ENCODE measurements at regions not wholly inside any gene's neighbourhood (a gene's known extent, or its start where the extent isn't known, plus 50 kb on each side); places are given as distances from the start of the nearest gene placed in this dataset.

DNA sequence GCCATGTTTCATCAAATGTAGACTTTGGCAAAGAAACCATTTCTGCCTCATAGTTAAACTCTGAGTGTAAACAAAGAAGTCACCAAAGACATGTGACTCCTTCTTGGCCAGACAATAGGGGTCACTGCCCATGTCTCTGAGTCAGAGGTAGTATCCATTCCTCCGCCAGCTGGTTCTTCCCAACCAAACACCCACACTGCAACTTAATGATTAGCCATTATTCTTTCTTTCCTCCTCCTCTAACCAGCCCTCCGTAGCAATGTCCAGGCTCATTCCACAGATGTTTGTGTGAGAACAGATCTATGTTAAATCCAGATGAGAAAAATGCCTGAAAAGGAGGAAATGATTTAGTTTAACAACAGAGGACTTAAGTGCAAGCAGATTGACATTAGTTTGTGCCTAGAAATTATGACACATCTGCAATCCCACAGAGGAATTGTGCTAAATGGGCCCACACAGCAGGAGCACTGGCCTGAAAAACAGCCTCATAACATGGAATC is 127.9 kb upstream of the SH3BP4 start:
- H2AFZ ChIP-seq (ENCODE audit: low read length) = no peak overlapping the region
- H3K27me3 ChIP-seq (ENCODE audit: insufficient read depth, low read length) = 0 out of 2 replicates have a peak, but pooled peaks cover 5% of the 10 kb centered on the region
- no peaks in the 10 kb centered on the region for H3K4me1 ChIP-seq (ENCODE audit: insufficient read depth, low read length, severe bottlenecking)
- no peaks in the 10 kb centered on the region for H4K20me1 ChIP-seq (ENCODE audit: insufficient read depth, low read length)
- no peak overlapping the region for H3K4me3 ChIP-seq (ENCODE audit: low read depth, low read length, poor library complexity, severe bottlenecking)
- H3K4me2 ChIP-seq (ENCODE audit: low read length) = no peak overlapping the region
- no peak overlapping the region for H3K27ac ChIP-seq (ENCODE audit: low read depth, low read length, poor library complexity, severe bottlenecking)
- TF ChIP-seq EZH2 (IDR thresholded peaks at IDR 0.05; ENCODE audit: borderline replicate concordance, low read length) = no peak
- TF ChIP-seq, protein P1, sequence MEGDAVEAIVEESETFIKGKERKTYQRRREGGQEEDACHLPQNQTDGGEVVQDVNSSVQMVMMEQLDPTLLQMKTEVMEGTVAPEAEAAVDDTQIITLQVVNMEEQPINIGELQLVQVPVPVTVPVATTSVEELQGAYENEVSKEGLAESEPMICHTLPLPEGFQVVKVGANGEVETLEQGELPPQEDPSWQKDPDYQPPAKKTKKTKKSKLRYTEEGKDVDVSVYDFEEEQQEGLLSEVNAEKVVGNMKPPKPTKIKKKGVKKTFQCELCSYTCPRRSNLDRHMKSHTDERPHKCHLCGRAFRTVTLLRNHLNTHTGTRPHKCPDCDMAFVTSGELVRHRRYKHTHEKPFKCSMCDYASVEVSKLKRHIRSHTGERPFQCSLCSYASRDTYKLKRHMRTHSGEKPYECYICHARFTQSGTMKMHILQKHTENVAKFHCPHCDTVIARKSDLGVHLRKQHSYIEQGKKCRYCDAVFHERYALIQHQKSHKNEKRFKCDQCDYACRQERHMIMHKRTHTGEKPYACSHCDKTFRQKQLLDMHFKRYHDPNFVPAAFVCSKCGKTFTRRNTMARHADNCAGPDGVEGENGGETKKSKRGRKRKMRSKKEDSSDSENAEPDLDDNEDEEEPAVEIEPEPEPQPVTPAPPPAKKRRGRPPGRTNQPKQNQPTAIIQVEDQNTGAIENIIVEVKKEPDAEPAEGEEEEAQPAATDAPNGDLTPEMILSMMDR (IDR thresholded peaks at IDR 0.05; ENCODE audit: low read length) = no peak
- H3K9ac ChIP-seq (ENCODE audit: low read length) = no peak overlapping the region
- H3K79me2 ChIP-seq (ENCODE audit: insufficient read depth, low read length) = no peaks in the 10 kb centered on the region
- no peaks in the 10 kb centered on the region for H3K36me3 ChIP-seq (ENCODE audit: insufficient read depth, low read length)
- H3K9me3 ChIP-seq (ENCODE audit: low read length) = no peaks in the 10 kb centered on the region
- no peaks in the 10 kb centered on the region for H3F3A ChIP-seq (ENCODE audit: insufficient read depth, low read length)
- H3K9me2 ChIP-seq (ENCODE audit: low read depth, low read length) = no peaks in the 10 kb centered on the region

DNA sequence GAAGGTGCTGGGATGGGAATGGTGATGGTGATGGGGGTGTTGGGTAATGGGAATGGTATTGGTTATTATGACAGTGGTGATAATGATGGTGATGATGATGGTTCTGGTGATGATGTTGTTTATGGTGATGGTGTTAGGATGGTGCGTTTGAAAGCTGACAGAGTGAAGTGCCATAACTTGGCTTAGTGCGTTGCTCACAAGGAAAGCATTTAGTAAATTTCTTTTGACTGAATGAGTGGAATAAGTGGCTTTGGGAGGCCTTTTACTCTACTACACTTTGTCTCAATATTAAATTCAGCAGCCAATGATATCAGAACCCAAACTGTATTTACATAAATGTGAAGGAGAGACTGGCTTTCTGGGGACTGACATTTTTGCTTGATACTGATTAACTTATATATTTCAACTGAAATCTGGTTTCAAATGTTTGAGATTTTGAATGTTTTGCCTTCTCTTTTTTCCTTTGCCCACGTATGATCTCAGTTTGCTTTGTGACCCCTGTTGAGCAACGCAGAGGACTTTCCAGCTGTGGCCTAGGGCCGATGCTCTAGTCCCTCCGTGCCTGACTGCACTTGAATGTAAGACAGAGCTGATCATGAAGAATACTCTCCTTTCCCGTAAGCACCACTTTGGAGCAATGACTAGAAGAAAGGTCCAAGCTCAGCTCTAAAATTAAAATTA is 128.5 kb upstream of the SH3BP4 start:
- Histone ChIP-seq H3K9me3 (ENCODE audit: low read length) (no peaks in the 10 kb centered on the region), H3K79me2 (ENCODE audit: insufficient read depth, low read length) (no peaks in the 10 kb centered on the region), H3F3A (ENCODE audit: insufficient read depth, low read length) (no peaks in the 10 kb centered on the region), H2AFZ (ENCODE audit: low read length) (no peak overlapping the region), H3K9me2 (ENCODE audit: low read depth, low read length) (no peaks in the 10 kb centered on the region), H3K4me1 (ENCODE audit: insufficient read depth, low read length, severe bottlenecking) (no peaks in the 10 kb centered on the region), H3K27me3 (ENCODE audit: insufficient read depth, low read length) (0 out of 2 replicates have a peak, but pooled peaks cover 5% of the 10 kb centered on the region), H3K4me3 (ENCODE audit: low read depth, low read length, poor library complexity, severe bottlenecking) (no peak overlapping the region), H3K36me3 (ENCODE audit: insufficient read depth, low read length) (no peaks in the 10 kb centered on the region), H3K27ac (ENCODE audit: low read depth, low read length, poor library complexity, severe bottlenecking) (no peak overlapping the region), H3K4me2 (ENCODE audit: low read length) (no peak overlapping the region), H4K20me1 (ENCODE audit: insufficient read depth, low read length) (no peaks in the 10 kb centered on the region), H3K9ac (ENCODE audit: low read length) (no peak overlapping the region)
- TF ChIP-seq EZH2 (IDR thresholded peaks at IDR 0.05; ENCODE audit: borderline replicate concordance, low read length) = no peak
- TF ChIP-seq, protein P1 (IDR thresholded peaks at IDR 0.05; ENCODE audit: low read length) = no peak

DNA sequence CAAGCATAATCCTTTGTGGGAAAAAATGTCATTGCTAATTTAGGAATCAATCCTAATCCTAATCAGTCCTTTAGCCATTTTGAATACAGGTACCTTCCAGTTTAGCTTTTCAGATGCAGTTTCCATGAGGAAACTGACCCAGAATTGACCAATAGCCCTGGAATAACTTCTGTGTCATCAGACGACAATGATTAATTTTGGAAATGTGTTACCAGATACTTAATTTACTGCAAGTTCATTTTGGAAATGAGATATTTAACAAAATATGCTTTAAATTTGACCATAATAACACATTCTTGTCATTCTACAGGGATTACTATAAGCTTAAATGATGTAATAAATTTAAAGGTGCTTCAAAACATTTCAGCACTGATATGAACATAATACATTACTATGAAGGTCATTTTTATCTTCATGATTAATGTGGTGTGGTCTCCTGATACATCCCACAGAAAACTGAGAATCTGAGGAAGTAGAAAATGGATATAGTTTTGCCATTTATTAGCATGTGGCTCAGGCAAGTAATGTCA is 129.8 kb upstream of the SH3BP4 start:
- Histone ChIP-seq H3F3A (ENCODE audit: insufficient read depth, low read length) (no peaks in the 10 kb centered on the region), H3K36me3 (ENCODE audit: insufficient read depth, low read length) (no peaks in the 10 kb centered on the region), H4K20me1 (ENCODE audit: insufficient read depth, low read length) (no peaks in the 10 kb centered on the region), H3K4me3 (ENCODE audit: low read depth, low read length, poor library complexity, severe bottlenecking) (no peak overlapping the region), H3K4me1 (ENCODE audit: insufficient read depth, low read length, severe bottlenecking) (no peaks in the 10 kb centered on the region), H3K9me2 (ENCODE audit: low read depth, low read length) (no peaks in the 10 kb centered on the region), H3K27me3 (ENCODE audit: insufficient read depth, low read length) (0 out of 2 replicates have a peak, but pooled peaks cover 5% of the 10 kb centered on the region), H3K27ac (ENCODE audit: low read depth, low read length, poor library complexity, severe bottlenecking) (no peak overlapping the region), H2AFZ (ENCODE audit: low read length) (no peak overlapping the region), H3K4me2 (ENCODE audit: low read length) (no peak overlapping the region), H3K9ac (ENCODE audit: low read length) (no peak overlapping the region), H3K9me3 (ENCODE audit: low read length) (no peaks in the 10 kb centered on the region), H3K79me2 (ENCODE audit: insufficient read depth, low read length) (no peaks in the 10 kb centered on the region)
- TF ChIP-seq, protein P1 (IDR thresholded peaks at IDR 0.05; ENCODE audit: low read length) = no peak
- TF ChIP-seq EZH2 (IDR thresholded peaks at IDR 0.05; ENCODE audit: borderline replicate concordance, low read length) = no peak

Measured in OCI-LY1 (cell line).